Smooth muscle cell (in vitro differentiated cells): ENCODE measurements at regions not wholly inside any gene's neighbourhood (a gene's known extent, or its start where the extent isn't known, plus 50 kb on each side); places are given as distances from the start of the nearest gene placed in this dataset.

ENCODE experiments used
- DNase-seq: peaks from one replicate; lab custom pipeline; 2025; ENCODE audit not compliant: unreplicated experiment; lab: John Stamatoyannopoulos, UW
- H2AFZ ChIP-seq: fragments of 200-600 bp; sonication (generic); 2 replicates; pipeline ENCODE4 v1.6.0; 2016; ENCODE audit warnings: antibody characterized with exemption, low read depth, mild to moderate bottlenecking
- H3F3A ChIP-seq: fragments of 200-600 bp; sonication (generic); 2 replicates; pipeline ENCODE4 v1.6.0; 2017; ENCODE audit warnings: antibody characterized with exemption, low read depth
- H3K27ac ChIP-seq: fragments of 200-600 bp; sonication (generic); 2 replicates; pipeline ENCODE4 v1.5.1; 2016; ENCODE audit warnings: low read depth, mild to moderate bottlenecking
- H3K27me3 ChIP-seq: fragments of 200-600 bp; sonication (generic); 2 replicates; pipeline ENCODE4 v1.6.1; 2016; ENCODE audit warnings: low read depth, mild to moderate bottlenecking
- H3K36me3 ChIP-seq: fragments of 200-600 bp; sonication (generic); 2 replicates; pipeline ENCODE4 v1.5.1; 2016; ENCODE audit warnings: low read depth
- H3K4me1 ChIP-seq: fragments of 200-600 bp; sonication (generic); 2 replicates; pipeline ENCODE4 v1.5.1; 2016; ENCODE audit warnings: low read depth
- H3K4me2 ChIP-seq: fragments of 200-600 bp; sonication (generic); 2 replicates; pipeline ENCODE4 v1.6.0; 2016; ENCODE audit warnings: mild to moderate bottlenecking
- H3K4me3 ChIP-seq: fragments of 200-600 bp; sonication (generic); 2 replicates; pipeline ENCODE4 v1.5.1; 2016; ENCODE audit warnings: mild to moderate bottlenecking
- H3K79me2 ChIP-seq: fragments of 200-600 bp; sonication (generic); 2 replicates; pipeline ENCODE4 v1.6.0; 2016; ENCODE audit warnings: low read depth, mild to moderate bottlenecking
- H3K9ac ChIP-seq: fragments of 200-600 bp; sonication (generic); 2 replicates; pipeline ENCODE4 v1.6.0; 2016; ENCODE audit warnings: low read depth
- H3K9me3 ChIP-seq: fragments of 200-600 bp; sonication (generic); replicated peaks from 2 replicates; pipeline ENCODE4 v1.5.1; 2016; ENCODE audit warnings: low read depth
- H4K20me1 ChIP-seq: fragments of 200-600 bp; sonication (generic); 2 replicates; pipeline ENCODE4 v1.6.0; 2016; ENCODE audit warnings: low read depth
- WGBS: methylation state at CpG from one replicate; pipeline ENCODE4 v1.1.7; 2016; ENCODE audit warnings: low lambda C conversion rate; 5-methylcytosine and 5-hydroxymethylcytosine counted together
- TF ChIP-seq, protein P1 (sequence below): fragments of 200-600 bp; sonication (generic); IDR thresholded peaks from 2 replicates; pipeline ENCODE4 v1.5.1; 2017; ENCODE audit warnings: borderline replicate concordance, mild to moderate bottlenecking, antibody characterized with exemption; ENCODE audit not compliant: insufficient read depth, poor library complexity, severe bottlenecking

GRCh38 chr17:34182036-34182803, 72.9 kb upstream of the CCL2 start:
- H3K4me3 ChIP-seq: no peak overlapping the region
- TF ChIP-seq, protein P1, sequence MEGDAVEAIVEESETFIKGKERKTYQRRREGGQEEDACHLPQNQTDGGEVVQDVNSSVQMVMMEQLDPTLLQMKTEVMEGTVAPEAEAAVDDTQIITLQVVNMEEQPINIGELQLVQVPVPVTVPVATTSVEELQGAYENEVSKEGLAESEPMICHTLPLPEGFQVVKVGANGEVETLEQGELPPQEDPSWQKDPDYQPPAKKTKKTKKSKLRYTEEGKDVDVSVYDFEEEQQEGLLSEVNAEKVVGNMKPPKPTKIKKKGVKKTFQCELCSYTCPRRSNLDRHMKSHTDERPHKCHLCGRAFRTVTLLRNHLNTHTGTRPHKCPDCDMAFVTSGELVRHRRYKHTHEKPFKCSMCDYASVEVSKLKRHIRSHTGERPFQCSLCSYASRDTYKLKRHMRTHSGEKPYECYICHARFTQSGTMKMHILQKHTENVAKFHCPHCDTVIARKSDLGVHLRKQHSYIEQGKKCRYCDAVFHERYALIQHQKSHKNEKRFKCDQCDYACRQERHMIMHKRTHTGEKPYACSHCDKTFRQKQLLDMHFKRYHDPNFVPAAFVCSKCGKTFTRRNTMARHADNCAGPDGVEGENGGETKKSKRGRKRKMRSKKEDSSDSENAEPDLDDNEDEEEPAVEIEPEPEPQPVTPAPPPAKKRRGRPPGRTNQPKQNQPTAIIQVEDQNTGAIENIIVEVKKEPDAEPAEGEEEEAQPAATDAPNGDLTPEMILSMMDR: no peak

GRCh38 chr17:34195987-34196386, 59.1 kb upstream of the CCL2 start:
- peaks cover 25% of the 10 kb centered on the region for H3K27me3 ChIP-seq
- no peak overlapping the region for H3K27ac ChIP-seq
- H3K9ac ChIP-seq: no peak overlapping the region
- no peaks in the 10 kb centered on the region for H3K4me1 ChIP-seq
- H3F3A ChIP-seq: no peaks in the 10 kb centered on the region
- no peak overlapping the region for H3K4me3 ChIP-seq
- TF ChIP-seq, protein P1: no peak
- DNase-seq: no peak
- H3K79me2 ChIP-seq: no peaks in the 10 kb centered on the region
- H2AFZ ChIP-seq: no peak overlapping the region
- H3K4me2 ChIP-seq: no peak overlapping the region
- H3K9me3 ChIP-seq: no peaks in the 10 kb centered on the region
- H3K36me3 ChIP-seq: no peaks in the 10 kb centered on the region
- 73% methylated on average over 3 of the region's 3 CpGs for WGBS
- no peaks in the 10 kb centered on the region for H4K20me1 ChIP-seq

More at GRCh38 chr17:34182036-34182803, 72.9 kb upstream of the CCL2 start:
- no peaks in the 10 kb centered on the region for H3K79me2 ChIP-seq
- WGBS: 88% methylated on average over 6 of the region's 6 CpGs
- no peak for DNase-seq
- H3K9ac ChIP-seq: no peak overlapping the region
- no peak overlapping the region for H3K4me2 ChIP-seq
- peaks cover 6% of the 10 kb centered on the region for H3K4me1 ChIP-seq
- H3K9me3 ChIP-seq: no peaks in the 10 kb centered on the region
- H3K27ac ChIP-seq: no peak overlapping the region
- no peaks in the 10 kb centered on the region for H3K27me3 ChIP-seq
- H3F3A ChIP-seq: peaks cover 2% of the 10 kb centered on the region
- no peak overlapping the region for H2AFZ ChIP-seq
- H4K20me1 ChIP-seq: no peaks in the 10 kb centered on the region
- no peaks in the 10 kb centered on the region for H3K36me3 ChIP-seq

- Histone ChIP-seq H3K79me2 (no peaks in the 10 kb centered on the region), H3K4me3 (no peak overlapping the region), H4K20me1 (no peaks in the 10 kb centered on the region), H2AFZ (no peak overlapping the region), H3K4me2 (no peak overlapping the region), H3K9me3 (no peaks in the 10 kb centered on the region), H3K27ac (no peak overlapping the region), H3F3A (no peaks in the 10 kb centered on the region), H3K4me1 (no peaks in the 10 kb centered on the region), H3K36me3 (no peaks in the 10 kb centered on the region), H3K9ac (no peak overlapping the region), H3K27me3 (peaks cover 25% of the 10 kb centered on the region)
- TF ChIP-seq, protein P1: no peak
- WGBS: 74% methylated on average over 1 of the region's 1 CpG
- DNase-seq: no peak
These were observed 56.6 kb upstream of the CCL2 start for GRCh38 chr17:34198519-34198918.

GRCh38 chr17:34199454-34199853, 55.6 kb upstream of the CCL2 start:
- H3K4me1 ChIP-seq: no peaks in the 10 kb centered on the region
- H4K20me1 ChIP-seq: no peaks in the 10 kb centered on the region
- no peak for DNase-seq
- H3K4me3 ChIP-seq: no peak overlapping the region
- TF ChIP-seq, protein P1: no peak
- no peaks in the 10 kb centered on the region for H3K79me2 ChIP-seq
- WGBS: 40% methylated on average over 7 of the region's 7 CpGs
- no peak overlapping the region for H2AFZ ChIP-seq
- H3K36me3 ChIP-seq: no peaks in the 10 kb centered on the region
- H3K9me3 ChIP-seq: no peaks in the 10 kb centered on the region
- no peaks in the 10 kb centered on the region for H3F3A ChIP-seq
- peaks cover 25% of the 10 kb centered on the region for H3K27me3 ChIP-seq
- no peak overlapping the region for H3K27ac ChIP-seq
- no peak overlapping the region for H3K4me2 ChIP-seq
- H3K9ac ChIP-seq: no peak overlapping the region
